ENCODE measurements at regions not wholly inside any gene's neighbourhood (a gene's known extent, or its start where the extent isn't known, plus 50 kb on each side); places are given as distances from the start of the nearest gene placed in this dataset.
"Not testable (repeated sequence)": the region's sequence is repeated elsewhere in the genome, so short reads cannot be mapped to it uniquely, and the experiment has no call there.

DNA sequence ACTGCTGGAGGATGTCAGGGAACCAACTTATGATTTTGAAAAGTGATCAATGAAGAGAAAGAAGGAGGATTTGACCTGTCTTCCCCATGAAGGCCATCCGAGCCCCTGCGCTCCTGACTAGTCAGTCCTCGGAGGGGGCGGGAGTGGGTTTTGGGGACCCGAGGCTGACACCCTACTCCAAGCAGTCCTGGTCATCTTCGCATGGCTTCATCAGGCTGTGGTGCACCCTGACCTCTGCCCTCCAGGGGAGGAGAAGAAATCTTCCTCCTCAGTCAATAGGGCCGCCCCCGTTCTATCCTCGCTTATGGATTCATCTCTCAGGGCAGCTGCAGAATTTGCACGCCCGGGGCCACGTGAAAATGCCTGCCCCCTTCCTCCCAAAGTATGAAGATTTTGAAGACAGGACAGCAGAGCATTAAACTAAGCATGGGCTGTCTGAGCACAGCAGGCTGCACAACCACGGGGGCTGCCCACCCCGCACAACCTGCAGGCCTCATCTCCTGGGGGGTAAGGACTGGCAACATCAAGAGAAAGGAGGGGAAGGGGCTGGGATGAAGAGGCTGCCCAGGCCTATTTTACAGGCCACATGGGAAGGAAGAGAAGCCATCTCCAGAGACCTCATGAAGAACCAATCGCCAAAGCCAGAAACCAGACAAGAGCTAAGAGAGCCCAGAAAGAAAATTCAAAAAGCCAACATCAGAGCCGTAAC lies 138.1 kb upstream of the PHACTR3 start:
- DNase-seq = no peak

GRCh38 chr20:59468831-59469230 lies 135.5 kb upstream of the PHACTR3 start:
- no peak for DNase-seq

- no peak for DNase-seq
These were observed 134.8 kb upstream of the PHACTR3 start for GRCh38 chr20:59469267-59470252.

DNA sequence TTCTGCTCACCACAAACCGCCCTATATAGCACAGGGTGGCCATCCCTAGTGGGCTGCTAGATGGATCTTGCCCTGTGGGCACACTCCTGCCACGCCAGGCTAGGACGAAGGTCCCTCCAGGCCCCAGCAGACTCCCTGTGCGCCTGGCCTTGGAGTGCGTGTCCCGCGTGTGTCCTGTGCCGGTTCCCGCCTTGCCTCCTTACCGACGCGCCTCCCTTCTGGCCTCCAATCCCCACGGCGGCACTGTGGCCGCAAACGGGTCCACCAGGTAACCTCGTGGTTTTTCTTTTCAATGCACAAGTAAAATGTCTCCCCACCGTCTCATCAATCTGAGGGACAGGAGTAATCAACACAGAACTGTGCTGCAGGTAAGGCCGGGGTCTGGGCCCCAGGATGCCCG lies 133.8 kb upstream of the PHACTR3 start:
- DNase-seq = no peak

GRCh38 chr20:59471653-59472421 lies 132.5 kb upstream of the PHACTR3 start:
- DNase-seq = no peak

DNA sequence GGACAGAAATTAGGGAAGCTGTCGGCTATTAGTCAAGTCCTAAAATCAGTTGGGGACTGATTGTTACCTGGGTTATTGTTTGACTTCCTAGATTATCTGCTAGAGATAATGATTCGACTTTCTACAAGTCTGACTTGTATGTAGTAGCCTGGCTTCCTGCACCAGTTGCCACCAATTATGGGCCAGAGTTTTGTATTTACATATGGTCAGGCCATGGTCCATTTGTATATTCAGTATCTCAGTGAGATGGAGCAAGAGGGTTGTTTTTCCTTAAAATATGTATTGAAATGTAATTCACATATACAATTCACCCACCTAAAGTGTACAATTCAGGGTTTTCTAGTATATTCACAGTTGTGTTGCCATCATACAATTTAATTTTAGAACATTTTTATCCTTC lies 130.6 kb upstream of the PHACTR3 start:
- no peak for DNase-seq

GRCh38 chr20:59481067-59481466 lies 123.3 kb upstream of the PHACTR3 start:
- DNase-seq = no peak

DNA sequence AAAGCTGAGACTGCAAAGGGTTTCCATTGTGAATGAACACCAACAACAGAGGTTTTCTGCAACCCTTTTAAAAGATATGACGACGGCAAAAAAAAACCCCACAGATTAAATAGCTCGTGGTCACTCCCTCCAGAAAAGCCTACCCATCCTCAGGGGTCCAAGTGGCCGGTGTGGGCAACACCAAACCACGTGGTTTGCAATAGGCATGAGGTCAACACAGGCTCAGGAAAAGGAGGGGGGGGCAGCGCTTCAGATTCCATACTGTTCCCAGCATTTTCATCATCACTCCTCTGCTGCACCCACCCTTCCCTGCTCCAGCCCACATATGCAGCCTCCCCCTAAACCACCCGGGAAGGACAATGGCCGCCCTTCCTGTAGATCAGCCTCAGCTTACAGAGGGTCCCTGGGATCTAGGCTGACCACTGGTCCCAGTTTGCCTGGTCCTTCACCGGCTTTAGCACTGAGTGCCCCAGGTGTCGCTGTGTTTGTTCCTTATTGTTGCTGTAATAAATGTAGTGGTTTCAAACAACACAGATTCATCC lies 122.8 kb upstream of the PHACTR3 start:
- no peak for DNase-seq

- no peak for DNase-seq
These were observed 121.8 kb upstream of the PHACTR3 start for GRCh38 chr20:59482351-59483187.

DNA sequence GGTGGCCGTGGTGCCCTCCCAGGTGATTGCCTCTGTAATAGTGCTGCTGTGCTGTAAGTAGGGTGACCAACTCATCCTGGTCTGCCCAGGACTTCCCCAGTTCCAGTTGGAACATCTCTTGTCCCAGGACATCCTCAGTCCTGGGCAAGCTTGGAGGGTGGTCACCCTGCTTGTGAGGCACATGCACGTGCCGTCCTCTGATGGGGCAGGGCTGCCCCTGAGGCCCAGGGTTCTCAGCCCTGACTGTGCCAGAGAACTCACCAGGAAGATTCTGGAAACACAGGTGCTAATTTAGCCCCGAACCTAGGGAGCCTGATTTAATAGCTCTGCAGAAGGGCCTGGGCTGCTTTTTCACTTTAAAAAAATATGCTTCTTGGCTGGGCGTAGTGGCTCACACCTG lies 120.9 kb upstream of the PHACTR3 start:
- no peak for DNase-seq

- no peak for DNase-seq
These were observed 120.1 kb upstream of the PHACTR3 start for GRCh38 chr20:59484228-59484627.

DNA sequence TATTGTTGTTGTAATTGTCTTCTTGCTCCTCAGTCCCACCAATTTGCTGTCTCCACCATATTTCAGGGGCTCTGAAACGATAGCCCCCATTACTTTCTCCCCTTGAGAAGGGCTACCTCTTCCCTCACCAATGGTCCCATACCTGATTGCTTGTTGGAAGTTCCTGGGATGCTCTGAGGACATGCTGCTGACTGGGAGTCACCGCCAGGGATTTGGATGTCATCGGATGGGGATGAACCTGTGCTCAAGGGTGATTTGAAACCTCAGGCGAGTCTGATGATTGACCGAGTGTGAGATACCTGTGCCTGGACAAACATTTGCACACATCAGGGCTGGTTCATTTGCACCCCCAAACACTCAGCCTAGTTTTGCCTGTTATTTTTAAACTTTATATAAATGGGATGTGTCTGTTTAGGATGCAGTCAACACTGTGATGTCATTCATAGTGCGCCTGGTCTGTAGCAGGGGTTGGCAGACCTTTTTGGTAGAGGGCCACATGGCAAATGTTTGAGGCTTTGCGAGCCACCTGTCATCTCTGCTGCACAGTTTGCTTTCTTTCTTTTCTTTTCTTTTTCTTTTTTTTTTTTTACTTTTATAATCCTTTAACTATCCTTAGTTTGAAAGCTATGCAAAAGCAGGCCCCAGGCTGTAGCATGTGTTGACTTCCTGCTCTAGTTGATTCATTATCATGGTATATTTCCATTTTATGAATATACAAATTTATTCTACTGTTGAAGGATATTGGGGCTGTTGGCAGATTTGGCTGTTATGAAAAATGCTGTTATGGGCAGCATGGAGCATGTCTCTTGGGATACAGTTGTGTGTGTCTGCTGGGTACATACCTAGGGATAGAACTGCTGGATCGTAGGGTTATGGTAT lies 118.5 kb upstream of the PHACTR3 start:
- DNase-seq = no peak

DNA sequence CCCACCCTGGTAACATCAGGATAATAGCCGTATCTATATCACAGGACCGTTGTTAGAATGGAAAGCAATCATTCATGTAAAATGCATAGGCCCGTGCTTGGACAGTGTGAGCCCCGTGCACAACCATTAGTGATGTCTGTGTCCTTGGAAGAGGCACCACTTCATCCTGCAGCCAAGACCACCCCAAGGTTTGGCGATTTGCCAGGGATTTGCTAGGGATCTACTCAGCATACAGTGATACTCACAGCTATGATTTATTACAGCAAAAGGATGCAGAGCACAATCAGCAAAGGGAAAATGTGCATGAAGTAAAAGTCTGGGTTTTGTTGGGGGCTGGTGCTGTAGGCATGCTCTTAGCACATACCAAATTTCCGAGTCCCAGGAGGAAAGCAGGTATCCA lies 115.9 kb upstream of the PHACTR3 start:
- not testable (repeated sequence) for DNase-seq

DNA sequence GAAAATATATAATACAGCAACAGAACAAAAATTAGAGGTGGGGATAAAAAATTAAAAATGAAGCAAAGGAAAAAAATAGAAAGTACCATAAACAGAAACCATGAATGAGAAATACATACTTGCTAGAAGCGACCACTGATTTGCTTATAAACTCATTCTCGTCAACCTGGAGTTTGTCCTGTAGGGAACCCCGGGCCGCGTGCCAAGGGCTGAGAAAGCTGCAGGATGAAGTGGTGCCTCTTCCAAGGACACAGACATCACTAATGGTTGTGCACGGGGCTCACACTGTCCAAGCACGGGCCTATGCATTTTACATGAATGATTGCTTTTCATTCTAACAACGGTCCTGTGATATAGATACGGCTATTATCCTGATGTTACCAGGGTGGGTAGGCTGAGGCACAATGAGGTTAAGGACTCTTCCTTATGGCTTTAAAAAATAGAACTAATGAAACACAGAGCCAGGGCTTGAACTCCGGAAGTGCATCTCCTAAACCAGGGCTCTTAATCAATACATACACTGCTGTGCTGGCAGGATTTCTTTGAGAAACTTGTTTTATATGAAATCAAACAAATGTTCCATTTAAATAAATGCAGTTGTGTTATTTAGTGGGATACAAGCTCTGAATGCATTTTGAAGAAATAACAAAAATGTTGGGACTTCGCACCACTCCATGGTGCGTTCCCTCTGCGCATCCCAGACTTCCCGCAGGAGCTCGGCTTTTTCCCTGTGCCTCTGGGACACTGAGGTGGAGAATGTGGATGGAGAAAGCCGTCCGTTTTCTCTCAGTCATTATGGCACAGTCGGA lies 113.9 kb upstream of the PHACTR3 start:
- not testable (repeated sequence) for DNase-seq

DNA sequence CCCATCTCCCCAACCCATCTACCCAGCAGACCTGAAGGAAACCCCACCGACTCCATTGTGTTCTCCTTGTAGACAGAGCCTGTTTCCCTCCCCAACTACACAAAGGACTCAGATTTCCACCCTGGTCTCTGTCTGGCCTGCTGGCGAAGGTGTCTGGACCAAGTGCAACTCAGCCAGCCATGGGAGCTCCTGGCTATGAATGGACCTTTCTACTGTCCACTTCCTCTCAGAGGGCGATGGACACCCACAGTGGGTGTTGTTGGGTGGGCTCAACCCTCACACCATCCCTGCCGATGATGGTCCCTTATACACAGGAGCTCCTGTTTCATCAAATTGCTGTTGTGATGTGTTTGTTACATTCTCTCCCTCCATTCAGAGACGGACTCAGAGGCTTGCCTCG lies 112.5 kb upstream of the PHACTR3 start:
- DNase-seq = no peak

DNA sequence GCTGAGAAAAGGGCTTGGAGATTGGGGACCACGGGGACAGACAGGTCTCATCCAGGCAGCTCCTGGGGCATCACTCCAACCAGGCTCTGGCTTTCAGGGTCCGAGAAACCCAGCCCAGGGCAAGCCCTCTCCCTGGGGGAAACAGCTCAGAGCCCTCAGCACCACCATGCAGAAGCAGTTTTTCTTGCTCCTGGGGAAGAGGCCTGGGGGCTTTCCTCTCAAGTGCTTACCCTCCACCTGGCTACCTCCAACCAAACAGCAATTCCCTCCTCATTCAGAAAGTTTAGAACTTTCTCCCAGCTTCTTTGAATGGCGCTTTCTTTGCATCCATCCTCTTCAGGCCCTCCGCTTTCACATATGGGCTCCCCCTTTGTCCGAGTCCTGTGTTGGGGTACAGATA lies 110.4 kb upstream of the PHACTR3 start:
- no peak for DNase-seq

DNA sequence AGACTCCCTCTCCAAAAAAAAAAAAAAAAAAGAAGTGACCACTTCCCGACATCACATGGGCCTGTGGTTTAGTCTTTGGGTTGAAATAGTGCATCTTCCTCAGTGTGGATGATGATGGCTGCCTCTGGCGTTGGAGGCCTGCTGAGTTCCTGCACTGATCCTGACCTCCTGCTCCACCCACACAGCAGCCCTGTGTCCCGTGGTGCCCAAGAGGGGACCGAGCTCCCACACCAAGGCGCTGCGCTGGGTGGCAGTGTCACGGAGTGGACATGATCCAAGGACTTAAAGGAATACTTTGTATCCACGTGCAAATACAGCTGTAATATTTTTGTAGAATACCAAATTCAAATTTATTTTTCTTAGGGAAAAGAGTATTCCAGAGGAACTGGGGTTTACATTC lies 109.2 kb upstream of the PHACTR3 start:
- no peak for DNase-seq

DNA sequence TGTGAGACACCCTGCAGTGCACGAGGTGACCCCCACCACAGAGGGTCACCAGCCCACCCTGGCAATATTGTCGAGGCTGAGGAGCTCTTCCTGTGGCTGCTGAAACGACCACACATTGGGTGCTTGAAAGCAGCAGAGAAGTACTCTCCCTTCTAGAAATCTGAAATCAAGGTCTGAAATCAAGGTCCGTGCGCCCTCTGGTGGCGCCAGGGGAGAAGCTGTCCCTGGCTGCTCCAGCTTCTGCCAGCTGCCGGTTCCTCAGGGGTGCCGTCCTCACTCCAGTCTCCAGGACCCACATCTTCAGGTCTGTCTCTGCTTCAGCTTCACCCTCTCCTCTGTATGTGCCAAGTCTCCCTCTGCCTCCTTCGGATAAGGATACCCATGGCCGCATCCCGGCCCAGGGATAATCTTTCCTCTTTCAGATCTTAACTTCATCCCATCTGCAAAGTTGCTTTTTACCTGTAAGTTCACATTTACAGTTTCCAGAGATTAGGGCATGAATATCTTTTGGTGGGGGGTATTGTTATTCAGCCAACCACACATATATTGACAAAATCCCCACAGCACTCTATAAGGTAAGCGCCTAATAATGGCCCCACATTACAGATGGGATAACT lies 108.3 kb upstream of the PHACTR3 start:
- DNase-seq = peak; percentile 47

DNA sequence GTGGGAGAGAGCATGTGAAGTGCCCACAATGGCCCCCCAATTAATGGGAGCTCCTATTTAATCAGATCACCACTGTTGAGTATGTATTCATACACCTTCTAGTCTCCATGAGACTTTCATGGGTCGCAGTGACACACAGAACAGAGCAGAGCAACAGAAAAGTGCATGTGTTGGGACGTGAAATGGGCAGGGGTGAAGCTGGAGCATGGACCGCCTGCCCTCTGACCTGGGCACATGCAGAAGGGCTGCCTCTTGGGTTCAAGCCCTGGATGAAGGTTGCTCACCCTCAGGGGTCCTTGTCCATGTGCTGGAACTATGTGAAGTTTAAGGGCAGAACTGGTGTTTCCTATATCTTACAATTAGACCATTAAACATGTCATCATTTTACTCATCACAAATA lies 106.0 kb upstream of the PHACTR3 start:
- DNase-seq = no peak

DNA sequence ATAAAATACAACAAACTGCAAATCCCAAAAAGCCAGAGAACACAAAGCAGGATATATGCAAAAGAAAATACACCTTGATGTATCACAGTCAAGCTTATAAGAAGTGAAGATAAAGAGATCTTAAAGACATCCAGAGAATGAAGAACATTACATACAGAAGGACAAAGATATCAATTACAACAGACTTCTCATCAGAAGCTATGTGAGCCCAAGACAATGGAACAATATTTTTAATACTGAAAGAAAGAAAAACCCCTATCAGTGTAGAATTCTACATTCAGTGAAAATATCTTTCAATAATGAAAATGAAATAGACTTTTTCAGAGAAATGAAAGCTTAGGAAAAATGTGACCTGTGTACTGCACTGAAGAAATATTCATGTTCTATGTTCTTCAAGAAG lies 104.5 kb upstream of the PHACTR3 start:
- no peak for DNase-seq

Measured in activated effector memory CD4-positive, alpha-beta T cell treated with Interleukin-2 at 50 U/mL for 16 hours (primary cell).